Ecto neural progenitor cell (in vitro differentiated cells): ENCODE measurements at regions not wholly inside any gene's neighbourhood (a gene's known extent, or its start where the extent isn't known, plus 50 kb on each side); places are given as distances from the start of the nearest gene placed in this dataset.
"Not testable (repeated sequence)": the region's sequence is repeated elsewhere in the genome, so short reads cannot be mapped to it uniquely, and the experiment has no call there.

ENCODE experiments used
- DNase-seq: peaks from one replicate; pipeline ENCODE4 v3.0.0-alpha.2; 2018; ENCODE audit warnings: low spot score

DNA sequence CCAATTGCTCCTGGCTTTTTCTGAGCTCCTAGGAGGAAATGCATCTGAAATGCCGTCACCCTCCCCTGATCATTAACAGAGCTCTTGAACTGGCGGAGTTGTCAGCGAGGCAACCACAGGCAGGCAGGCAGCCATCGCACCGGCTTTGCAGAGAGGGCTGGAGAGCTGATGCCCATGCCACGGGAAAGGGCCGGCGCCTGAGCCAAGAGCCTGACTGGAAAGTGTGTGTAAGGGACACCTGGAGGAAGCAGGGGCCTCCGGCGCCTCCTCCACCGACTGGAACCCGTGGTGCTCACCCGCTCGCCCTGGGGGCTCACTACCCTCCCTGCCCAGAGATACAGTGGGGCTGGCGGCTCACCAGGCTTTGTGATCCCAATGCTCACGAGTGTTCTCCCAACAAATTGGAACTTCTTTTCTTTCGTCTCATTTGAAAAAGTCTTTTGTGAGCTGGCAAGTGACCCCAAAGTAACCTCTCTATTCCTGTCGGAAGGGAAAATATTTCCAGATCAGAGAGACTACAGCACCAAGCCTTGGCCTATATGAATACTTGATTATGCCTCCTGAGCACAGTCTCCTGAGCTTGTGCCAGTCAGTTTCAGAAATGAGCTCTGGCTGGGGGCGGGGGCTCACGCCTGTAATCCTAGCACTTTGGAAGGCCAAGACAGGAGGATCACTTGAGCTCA, 97.7 kb upstream of the SLC25A33 start:
- DNase-seq: no peak

DNA sequence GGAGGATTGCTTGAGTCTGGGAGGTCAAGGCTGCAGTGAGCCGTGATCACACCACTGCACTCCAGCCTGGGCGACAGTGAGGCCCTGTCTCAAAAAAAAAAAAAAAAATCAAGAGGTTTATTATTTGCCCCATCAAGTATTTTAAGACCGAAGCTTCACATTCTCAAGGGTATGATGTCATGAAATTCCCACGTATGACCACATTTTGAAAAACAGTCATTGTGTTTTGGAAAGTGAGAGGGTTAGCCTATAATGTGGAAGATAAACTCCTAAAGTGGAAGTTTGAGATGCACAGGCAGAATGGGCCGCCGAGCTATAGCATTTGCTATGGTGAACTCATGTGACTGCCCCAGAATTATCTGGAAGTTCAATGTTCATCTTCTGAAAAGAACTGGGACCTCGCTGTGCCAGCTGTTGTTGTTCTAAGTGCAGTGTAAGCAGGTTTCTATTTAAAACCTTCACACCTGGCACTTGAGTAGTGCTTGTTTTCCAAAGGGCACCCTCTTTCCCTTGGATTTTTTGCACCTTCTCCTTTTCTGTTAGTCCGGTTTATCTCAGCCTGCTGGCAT, 96.9 kb upstream of the SLC25A33 start:
- no peak for DNase-seq

DNA sequence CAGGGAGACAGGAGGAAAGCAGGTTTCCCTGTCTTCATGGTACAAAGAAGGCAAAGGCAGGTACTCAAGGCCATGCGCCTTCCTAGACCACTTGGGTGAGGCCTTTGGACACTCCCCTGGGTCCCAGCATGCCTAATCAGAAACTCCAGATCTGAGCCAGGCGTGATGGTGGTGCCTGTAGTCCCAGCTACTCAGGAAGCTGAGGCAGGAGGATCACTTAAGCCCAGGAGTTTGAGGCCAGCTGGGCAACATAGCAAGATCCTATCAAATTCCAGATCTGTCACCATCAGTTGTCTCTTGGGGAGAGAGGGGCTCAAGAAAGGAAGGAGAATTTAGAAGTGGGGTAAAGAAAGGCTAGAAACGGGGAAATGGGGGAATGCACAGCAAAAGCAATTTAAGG, 96.3 kb upstream of the SLC25A33 start:
- no peak for DNase-seq

DNA sequence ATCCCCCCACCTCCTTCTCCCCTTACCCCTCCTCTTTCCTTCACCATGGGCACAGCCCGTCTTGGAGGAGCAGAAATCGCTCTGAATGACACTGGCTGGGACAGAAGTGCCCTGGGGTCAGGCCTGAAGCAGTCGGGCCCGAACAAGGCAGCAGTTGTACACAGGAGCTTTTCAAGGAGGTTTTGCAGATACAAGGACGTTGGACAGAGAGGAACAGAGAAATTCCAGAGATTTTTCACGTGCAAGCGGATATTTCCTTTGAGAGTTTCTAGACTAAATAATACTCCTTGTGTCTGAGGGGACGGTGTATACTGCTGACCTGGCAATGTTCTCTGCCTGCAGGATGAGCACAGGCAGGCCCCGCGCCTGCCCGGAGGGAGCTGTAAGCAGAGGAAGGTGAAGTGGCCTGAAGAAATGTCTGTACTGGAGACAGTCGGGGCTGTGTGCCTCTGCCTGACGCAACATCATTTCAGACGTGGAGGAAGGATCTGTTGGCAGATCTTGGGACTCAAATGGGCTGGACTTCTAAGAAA, 95.3 kb upstream of the SLC25A33 start:
- DNase-seq: peak; percentile 63

DNA sequence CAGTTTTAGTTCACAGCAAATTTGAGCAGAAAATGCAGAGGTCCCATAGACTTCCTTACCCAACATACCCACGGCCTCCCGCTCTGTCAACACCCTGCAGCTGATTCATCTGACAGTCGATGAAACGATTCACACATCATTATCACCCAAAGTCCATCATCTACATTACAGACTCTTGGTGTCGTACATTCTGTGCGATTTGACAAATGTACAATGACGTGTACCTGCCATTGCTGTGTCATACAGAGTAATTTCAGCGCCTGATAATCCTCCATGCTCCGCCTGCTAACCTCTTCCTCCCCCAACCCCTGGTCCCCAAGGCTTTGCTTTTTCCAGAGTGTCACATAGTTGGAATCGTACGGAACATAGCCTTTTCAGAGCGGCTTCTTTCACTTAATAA, 94.7 kb upstream of the SLC25A33 start:
- no peak for DNase-seq

DNA sequence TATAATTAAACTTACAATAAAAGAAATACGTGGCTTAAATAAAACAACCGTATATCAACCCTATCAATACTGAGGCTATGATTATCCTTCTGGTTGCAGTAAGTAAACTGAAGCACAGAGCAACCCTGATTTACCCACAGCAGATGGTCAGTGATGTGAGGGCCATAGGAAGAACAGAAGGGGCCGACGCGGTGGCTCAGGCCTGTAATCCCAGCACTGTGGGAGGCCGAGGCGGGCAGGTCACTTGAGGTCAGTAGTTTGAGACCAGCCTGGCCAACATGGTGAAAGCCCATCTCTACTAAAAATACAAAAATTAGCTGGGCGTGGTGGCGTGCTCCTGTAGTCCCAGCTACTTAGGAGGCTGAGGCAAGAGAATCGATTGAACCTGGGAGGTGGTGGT, 94.2 kb upstream of the SLC25A33 start:
- not testable (repeated sequence) for DNase-seq

DNA sequence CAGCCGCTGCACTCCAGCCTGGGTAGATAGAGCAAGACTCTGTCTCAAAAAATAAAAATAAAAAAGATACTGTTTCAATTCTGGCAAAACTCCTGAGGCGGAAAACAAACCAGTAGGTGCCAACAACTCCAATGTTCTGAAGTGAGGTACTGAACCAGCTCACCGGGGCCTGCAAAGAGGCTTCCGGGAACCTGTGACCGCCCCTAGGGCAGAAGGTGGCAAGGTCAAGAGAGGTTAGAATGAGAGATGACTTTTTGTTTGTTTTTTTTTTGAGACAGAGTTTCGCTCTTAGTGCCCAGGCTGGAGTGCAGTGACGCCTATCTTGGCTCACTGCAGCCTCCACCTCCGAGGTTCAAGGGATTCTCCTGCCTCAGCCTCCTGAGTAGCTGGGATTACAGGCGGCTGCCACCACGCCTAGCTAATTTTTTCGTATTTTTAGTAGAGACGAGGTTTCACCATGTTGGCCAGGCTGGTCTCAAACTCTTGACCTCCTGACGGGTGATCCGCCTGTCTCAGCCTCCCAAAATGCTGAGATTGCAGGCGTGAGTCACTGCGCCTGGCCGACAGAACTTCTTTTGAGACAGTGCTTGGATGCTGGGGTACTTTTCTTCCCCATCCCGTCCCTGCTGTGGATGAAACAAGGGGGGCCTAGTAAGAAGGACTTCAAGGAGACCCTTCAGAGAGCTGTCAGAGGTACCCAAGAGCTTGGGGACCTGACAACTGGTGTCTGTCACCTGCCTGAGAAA, 91.9 kb upstream of the SLC25A33 start:
- no peak for DNase-seq

DNA sequence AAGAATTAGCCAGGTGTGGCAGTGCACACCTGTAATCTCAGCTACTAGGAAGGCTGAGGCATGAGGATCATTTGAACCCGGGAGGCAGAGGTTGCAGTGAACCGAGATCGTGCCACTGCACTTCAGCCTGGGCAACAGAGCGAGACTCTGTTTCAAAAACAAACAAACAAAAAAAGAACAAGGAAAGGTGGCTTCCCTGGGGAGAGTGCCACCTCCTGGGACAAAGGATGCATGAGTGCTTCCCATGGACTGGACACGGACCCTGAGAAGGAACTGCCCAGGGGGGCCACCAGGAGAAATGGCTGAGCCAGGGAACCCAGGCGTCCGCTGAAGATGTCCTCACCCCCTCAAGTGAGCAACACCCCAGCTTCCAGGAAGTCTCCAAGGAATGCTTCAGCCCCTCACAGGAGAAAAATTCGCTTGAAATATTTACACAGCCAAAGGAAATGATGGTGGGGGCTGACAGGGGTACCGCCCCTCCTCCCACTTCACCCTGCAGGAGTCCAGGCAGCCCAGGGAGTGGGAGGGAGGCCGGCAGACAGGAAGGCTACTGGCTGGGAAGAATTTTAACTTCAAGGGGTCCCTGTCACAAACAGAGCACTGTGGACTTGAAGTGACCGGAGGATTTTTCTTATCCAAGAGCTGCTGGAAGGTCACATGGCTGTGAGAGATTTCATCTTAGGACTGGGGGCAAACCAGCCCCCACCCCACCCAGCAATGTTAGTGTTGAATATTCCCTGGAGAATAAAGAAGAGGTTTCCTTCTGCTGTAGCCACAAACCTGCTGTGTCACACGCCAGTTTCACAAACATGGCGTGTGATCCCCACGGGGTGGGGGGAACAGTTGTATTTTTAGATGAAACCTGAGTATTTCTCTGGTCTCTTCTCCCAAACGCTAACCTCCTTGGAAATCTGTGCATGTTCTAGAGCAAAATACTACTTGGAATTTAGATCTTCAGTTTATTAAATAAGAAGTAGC, 90.8 kb upstream of the SLC25A33 start:
- no peak for DNase-seq

DNA sequence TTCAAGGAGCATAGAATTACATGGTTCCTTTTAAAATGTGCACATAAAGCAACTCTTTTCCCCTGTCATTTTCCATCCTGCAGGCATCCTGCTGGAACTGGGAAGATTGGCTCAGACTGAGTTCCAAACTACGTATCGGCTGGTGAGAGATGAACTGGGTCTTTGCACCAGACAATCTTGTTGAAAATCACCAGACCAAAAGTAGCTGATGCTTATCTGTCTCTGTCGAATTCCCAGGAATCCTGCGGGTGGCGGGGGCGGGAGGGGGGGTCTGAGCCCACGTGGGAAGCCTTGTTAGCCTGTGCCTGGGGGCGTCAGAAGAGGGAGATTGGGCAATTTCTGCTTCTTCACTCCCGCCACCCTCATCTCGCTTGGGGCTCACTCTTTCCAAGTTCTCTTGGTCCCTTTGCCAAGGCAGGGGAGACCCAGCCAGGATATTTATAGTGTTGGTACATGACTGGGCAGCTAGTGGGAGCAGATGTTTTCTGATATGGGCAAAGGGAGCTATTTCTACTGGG, 90.1 kb upstream of the SLC25A33 start:
- no peak for DNase-seq

DNA sequence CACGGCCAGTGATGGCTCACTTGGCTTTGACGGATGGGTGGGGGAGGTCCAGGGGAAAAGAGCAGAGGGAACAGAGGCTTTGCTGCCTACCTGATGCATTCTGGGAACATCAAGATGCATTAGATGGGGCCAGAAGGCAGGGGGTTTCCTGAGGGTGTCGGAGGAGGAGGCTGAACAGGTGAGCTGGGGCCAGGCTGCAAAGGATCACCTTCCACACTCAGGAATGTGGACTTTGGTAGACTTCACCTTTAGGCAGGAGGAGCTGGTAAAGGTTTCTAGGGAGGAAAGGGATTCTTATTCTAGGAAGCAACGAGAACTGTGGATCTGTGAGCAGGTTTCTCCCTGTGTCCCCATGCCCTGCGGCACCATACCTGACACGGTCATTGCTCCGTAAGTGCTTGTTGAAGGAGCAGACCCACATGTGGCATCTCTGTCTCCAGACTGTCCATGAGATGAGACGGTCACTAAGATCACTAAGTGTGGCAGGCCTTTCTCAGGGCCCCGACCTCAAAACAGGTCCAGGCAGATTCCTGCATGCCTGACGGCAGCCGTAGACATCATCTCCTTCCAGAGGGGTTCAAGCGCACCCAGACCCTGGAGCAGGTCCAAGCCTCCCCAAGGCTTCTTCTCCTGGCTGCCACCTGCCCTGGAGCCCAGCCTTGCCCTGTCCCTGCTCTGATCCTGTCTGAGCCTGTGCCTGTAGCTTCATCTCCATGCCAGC, 89.1 kb upstream of the SLC25A33 start:
- no peak for DNase-seq

DNA sequence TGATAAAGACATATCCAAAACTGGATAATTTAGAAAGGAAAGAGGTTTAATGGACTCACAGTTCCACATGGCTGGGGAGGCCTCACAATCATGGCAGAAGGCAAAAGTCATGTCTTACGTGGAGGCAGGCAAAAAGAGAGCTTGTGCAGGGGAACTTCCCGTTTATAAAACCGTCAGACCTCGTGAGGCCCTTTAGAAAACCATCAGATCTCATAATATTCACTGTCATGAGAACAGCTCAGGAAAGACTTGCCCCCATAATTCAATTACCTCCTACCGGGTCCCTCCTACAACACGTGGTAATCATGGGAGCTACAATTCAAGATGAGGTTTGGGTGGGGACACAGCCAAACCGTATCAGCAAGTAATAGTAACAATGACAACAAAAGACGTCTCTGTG, 88.2 kb upstream of the SLC25A33 start:
- DNase-seq: no peak

DNA sequence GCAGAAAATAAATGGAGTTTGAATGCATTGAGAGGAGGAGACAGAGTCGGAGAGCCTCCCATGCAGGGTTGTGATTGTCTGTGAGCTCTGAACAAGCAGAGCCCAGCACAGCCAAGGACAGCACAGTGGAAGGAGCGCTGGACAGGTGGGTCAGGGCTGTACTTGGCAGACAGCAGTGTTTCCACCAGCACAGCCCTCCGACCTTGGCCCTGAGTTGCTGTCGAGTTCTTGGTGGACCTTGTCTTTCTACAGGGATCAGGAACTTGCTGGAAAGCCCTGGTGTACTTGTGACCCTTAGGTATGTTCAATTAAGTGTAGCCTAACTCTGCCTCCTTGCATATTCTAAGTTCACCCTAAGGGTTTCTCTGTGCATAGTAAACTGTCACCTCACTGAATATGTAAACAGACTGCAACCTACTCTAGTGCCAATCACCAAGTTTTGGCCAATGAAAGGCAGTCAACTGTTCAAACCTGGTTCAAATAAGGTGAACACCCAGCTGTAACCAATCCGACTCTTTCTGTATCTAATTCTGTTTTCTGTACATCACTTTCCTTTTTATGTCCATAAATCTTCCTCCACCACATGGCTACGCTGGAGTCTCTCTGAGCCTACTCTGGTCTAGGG, 86.6 kb upstream of the SLC25A33 start:
- no peak for DNase-seq

DNA sequence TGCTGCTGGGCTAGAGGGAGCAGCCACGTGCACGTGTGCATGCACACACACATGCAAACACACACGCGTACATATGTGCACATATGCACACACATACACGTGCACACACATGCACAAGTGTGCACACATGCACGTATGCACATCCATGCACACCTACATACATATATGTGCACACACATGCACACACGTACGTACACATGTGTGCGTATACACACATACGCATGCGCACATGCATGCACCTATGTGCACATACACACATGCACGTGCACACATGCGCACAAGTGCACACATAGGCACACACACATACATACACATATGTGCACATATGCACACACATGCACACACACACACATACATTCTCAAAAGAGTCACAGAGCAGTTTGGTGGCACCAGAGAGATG, 85.9 kb upstream of the SLC25A33 start:
- DNase-seq: no peak

DNA sequence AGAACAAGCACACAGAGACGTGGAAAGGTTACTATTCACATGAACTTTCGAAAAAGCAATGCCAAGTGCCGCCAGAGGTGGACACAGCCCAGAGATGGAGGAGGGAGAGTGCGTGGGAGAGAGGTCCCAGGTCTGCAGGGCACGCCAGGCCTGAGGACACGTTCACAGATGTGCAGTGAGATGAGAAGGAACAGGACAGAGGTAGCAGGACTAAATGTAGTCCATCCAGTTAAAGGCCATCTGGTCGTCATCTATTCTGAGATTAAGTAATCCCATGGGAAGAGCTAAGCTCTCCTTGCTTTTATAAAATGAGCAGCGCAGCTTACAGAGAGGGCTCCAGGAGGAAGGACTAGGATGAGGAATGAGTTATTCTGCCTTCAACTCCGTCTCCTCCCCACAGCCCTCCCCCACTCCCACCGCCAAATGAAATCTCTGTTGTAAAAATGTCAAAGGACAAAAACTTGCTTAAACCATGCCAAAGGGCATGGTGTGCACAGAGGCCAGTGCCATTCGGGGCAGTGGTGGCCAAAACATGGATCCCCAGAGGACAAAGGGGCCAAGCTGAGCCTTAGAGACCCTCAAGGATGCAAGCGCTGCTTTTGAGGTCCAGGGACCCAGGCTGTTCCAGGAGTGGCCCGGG, 85.4 kb upstream of the SLC25A33 start:
- no peak for DNase-seq

DNA sequence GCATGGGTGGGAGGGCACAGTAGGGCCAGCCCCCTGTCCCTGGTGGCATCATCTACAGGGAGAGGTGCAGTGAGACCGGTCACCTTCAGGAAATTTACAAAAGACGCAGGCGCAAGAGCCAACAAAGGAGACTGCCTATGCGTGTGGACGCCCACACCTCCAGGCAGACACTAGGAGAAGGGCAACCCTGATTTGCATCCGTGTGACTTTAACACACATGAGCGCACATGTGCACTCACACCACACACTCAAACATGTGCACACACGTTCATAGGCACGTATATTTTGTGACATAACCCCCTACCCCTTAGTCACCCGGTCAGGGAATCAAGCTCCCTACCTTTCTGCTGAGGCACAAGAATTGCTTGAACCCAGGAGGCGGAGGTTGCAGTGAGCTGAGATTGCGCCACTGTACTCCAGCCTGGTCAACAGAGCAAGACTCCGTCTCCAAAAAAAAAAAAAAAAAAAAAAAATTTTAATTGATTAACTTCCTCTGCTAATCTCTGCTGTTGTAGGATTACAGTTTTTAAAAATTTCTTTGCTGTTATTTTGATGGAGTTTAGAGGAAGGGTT, 84.7 kb upstream of the SLC25A33 start:
- no peak for DNase-seq

DNA sequence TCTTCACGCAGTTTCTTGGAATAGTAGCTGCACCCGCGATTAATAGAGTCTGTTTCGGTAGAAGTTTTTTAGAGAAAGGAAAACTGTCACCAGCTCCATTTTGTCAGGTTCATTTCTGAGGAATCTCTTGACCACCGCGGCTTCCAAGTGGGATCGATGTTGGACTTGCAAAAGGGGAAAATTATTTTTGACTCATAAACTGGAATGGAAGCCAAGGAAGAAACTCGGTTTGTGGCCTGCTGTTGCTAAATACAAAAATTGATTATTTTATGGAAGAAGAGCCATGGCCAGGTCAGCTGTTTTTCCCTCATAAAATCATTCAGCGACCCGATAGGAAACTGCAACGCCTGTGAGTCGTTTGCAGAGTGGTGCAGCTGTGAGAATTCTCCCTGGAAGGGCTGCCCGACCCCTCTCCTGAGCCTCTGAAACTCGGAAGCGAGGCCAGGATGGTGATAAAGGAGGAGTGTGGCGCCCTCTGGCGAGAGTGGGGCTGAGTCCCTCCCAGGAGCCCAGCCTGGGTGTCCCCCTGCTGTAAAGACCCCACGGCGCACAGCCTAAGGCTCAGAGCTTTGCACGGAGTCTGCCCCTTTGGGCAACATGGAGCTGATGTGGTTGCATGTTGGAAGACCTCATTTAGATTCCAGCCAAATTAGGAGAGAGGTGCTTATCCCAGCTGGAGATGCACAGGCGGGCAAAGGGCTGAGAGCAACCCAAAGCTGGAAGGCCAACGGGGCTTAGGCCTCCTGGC, 83.6 kb upstream of the SLC25A33 start:
- peak; percentile 92 for DNase-seq

DNA sequence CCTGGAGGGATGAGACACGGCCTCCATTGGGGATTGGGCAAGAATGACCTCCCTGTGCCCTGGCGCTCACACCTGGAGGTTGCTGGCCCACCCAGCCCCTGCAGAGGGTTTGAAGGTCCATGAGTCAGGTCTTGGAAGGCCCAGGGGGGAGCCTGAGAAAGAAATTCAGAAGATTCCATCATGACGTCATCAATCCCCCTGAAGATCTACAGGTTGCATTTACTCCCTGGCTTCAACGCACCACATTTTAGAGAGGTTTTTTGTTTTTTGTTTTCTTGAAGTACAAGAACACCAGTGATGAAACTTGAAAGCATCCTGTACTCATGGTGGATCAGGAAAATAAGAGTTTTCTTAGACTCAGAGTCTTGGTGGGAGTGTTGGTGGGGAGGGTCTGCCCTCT, 82.4 kb upstream of the SLC25A33 start:
- DNase-seq: no peak

DNA sequence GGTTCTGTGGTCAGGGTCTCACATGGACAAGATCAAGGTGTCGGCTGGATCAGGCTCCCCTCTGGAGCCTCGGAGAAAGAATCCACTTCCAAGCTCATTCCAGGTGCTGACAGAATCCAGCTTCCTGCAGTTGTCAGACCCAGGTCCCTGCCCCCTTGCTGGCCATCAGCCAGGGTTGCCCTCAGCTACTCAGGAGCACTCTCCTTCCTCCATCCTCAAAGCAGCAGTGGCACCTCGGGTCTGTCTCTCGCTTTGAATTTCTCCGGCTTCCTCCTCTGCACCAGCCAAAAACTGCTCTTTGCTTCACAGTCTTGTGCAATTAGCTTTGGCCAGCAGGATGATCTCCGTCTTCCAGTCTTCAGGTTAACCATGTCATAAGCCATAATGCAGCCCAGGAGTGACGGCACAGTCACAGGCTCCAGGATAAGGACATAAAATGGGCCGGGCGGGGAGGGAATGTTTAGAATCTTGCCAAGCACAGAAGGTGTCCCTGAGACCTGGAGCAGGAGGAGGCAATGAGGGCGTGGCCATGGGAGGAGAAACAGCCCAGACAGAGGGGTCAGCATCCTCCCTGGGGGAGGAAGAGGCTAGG, 79.4 kb upstream of the SLC25A33 start:
- DNase-seq: no peak

DNA sequence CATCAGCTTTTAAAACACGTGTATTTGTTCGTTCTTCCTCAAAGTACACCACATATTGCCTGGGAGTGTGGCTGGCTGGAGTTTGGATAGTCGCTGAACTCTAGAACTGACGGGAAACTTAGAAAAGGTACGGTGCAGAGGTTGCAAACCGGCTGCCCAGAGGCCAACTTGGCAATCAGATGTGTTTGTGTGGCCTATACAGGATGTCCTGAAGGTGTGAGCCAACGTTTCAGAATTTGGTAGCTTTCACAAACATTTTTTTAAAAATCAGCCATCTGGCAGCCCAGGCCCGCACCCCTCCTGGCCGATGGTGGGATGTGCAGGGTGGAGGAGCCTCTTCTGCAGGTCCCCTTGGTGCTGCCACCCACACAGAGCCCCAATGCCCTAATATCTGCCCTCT, 73.6 kb upstream of the SLC25A33 start:
- DNase-seq: no peak
